T47D (cell line): ENCODE measurements at regions not wholly inside any gene's neighbourhood (a gene's known extent, or its start where the extent isn't known, plus 50 kb on each side); places are given as distances from the start of the nearest gene placed in this dataset.

Source experiments
- DNase-seq, 2 experiments: peaks; one replicate each; pipeline versions ENCODE4 v3.0.0 to v3.0.0-alpha.2; 2011 to 2012; ENCODE audit warnings: low read depth in 1 of 2, low spot score in 1 of 2
- JUND ChIP-seq: IDR thresholded peaks from 2 replicates; pipeline ENCODE4 v1.6.1; 2012; ENCODE audit warnings: low read depth
- in situ Hi-C: cut with HindIII; loops from 2 replicates; pipeline ENCODE4 v1.10.0; 2016; ENCODE audit warnings: low sequenced_read_pairs, low pct_unique_long_range_greater_than_20kb

- in situ Hi-C loops, result no loop called here
- no peak for TF ChIP-seq JUND
- no peak for DNase-seq
Observed at GRCh38 chr4:23070848-23071570, 378.3 kb downstream of the GBA3 start.

- in situ Hi-C loops, result no loop called here
- no peak for DNase-seq
- TF ChIP-seq JUND, result no peak
Observed at GRCh38 chr4:23068756-23069155, 376.0 kb downstream of the GBA3 start.

- in situ Hi-C loops, result no loop called here
- no peak for DNase-seq
- TF ChIP-seq JUND, result no peak
Observed at GRCh38 chr4:23068287-23068686, 375.6 kb downstream of the GBA3 start.

GRCh38 chr4:23062188-23062587 lies 369.5 kb downstream of the GBA3 start:
- in situ Hi-C loops, result no loop called here
- no peak for DNase-seq
- no peak for TF ChIP-seq JUND

- in situ Hi-C loops, result no loop called here
- DNase-seq, result peak in 1 of 2 experiments; percentile 51
- no peak for TF ChIP-seq JUND
Observed at GRCh38 chr4:23061431-23061830, 368.7 kb downstream of the GBA3 start.

- peak in 1 of 2 experiments; percentile 17 for DNase-seq
Observed at GRCh38 chr4:23060776-23061175, 368.0 kb downstream of the GBA3 start.

GRCh38 chr4:23058165-23058776 lies 365.5 kb downstream of the GBA3 start:
- no peak for TF ChIP-seq JUND
- DNase-seq, result no peak
- in situ Hi-C loops, result no loop called here

More at GRCh38 chr4:23060776-23061175, 368.0 kb downstream of the GBA3 start:
- in situ Hi-C loops, result no loop called here
- TF ChIP-seq JUND, result no peak

GRCh38 chr4:23041501-23041900 lies 348.8 kb downstream of the GBA3 start:
- DNase-seq, result no peak
- in situ Hi-C loops, result no loop called here
- no peak for TF ChIP-seq JUND

GRCh38 chr4:23040539-23040938 lies 347.8 kb downstream of the GBA3 start:
- in situ Hi-C loops, result no loop called here
- TF ChIP-seq JUND, result no peak

GRCh38 chr4:23039818-23040217 lies 347.1 kb downstream of the GBA3 start:
- no peak for TF ChIP-seq JUND
- in situ Hi-C loops, result no loop called here
- DNase-seq, result no peak

More at GRCh38 chr4:23040539-23040938, 347.8 kb downstream of the GBA3 start:
- DNase-seq, result no peak

- peak in 1 of 2 experiments; percentile 71 for DNase-seq
- peak; percentile 54; the same call in 1 of the 2 replicates for TF ChIP-seq JUND
Observed at GRCh38 chr4:23038626-23039491, 346.1 kb downstream of the GBA3 start.

GRCh38 chr4:23036921-23037495 lies 344.3 kb downstream of the GBA3 start:
- in situ Hi-C loops, result no loop called here
- TF ChIP-seq JUND, result no peak
- DNase-seq, result no peak

More at GRCh38 chr4:23038626-23039491, 346.1 kb downstream of the GBA3 start:
- in situ Hi-C loops, result no loop called here
